ENCODE measurements at regions not wholly inside any gene's neighbourhood (a gene's known extent, or its start where the extent isn't known, plus 50 kb on each side); places are given as distances from the start of the nearest gene placed in this dataset.

GRCh38 chr2:215772003-215772402 lies 241.3 kb downstream of the MREG start:
- H3K9ac ChIP-seq (ENCODE audit: low read length in 2 of 2), result no peak overlapping the region
- H3K36me3 ChIP-seq (ENCODE audit: control insufficient read depth in 2 of 2, insufficient read depth in 2 of 2, low read length in 2 of 2), result no peaks in the 10 kb centered on the region
- H3K4me3 ChIP-seq (ENCODE audit: low read length in 2 of 2), result no peak overlapping the region
- H3K4me1 ChIP-seq (ENCODE audit: control insufficient read depth, insufficient read depth, low read length), result peaks cover 9% of the 10 kb centered on the region
- no peaks in the 10 kb centered on the region for H3K27me3 ChIP-seq (ENCODE audit: control insufficient read depth in 1 of 2, insufficient read depth in 2 of 2, low read length in 2 of 2)
- H3K27ac ChIP-seq (ENCODE audit: low read length), result no peak overlapping the region
- H3K9me3 ChIP-seq (ENCODE audit: control insufficient read depth in 2 of 2, low read length in 2 of 2), result peaks cover 0 to 6% of the 10 kb centered on the region in 2 donors

- Histone ChIP-seq H3K9me3 (ENCODE audit: control insufficient read depth in 2 of 2, low read length in 2 of 2) (peaks cover 0 to 6% of the 10 kb centered on the region in 2 donors), H3K4me3 (ENCODE audit: low read length in 2 of 2) (no peak overlapping the region), H3K9ac (ENCODE audit: low read length in 2 of 2) (no peak overlapping the region), H3K27ac (ENCODE audit: low read length) (no peak overlapping the region), H3K4me1 (ENCODE audit: control insufficient read depth, insufficient read depth, low read length) (peaks cover 9% of the 10 kb centered on the region), H3K27me3 (ENCODE audit: control insufficient read depth in 1 of 2, insufficient read depth in 2 of 2, low read length in 2 of 2) (no peaks in the 10 kb centered on the region), H3K36me3 (ENCODE audit: control insufficient read depth in 2 of 2, insufficient read depth in 2 of 2, low read length in 2 of 2) (no peaks in the 10 kb centered on the region)
These were observed 242.1 kb downstream of the MREG start for GRCh38 chr2:215771241-215771640.

GRCh38 chr2:215770668-215771067 lies 242.7 kb downstream of the MREG start:
- no peak overlapping the region for H3K9ac ChIP-seq (ENCODE audit: low read length in 2 of 2)
- no peaks in the 10 kb centered on the region for H3K36me3 ChIP-seq (ENCODE audit: control insufficient read depth in 2 of 2, insufficient read depth in 2 of 2, low read length in 2 of 2)
- H3K27me3 ChIP-seq (ENCODE audit: control insufficient read depth in 1 of 2, insufficient read depth in 2 of 2, low read length in 2 of 2), result no peaks in the 10 kb centered on the region
- peaks cover 9% of the 10 kb centered on the region for H3K4me1 ChIP-seq (ENCODE audit: control insufficient read depth, insufficient read depth, low read length)
- H3K9me3 ChIP-seq (ENCODE audit: control insufficient read depth in 2 of 2, low read length in 2 of 2), result peaks cover 0 to 6% of the 10 kb centered on the region in 2 donors
- no peak overlapping the region for H3K4me3 ChIP-seq (ENCODE audit: low read length in 2 of 2)
- H3K27ac ChIP-seq (ENCODE audit: low read length), result no peak overlapping the region

GRCh38 chr2:215769246-215769645 lies 244.1 kb downstream of the MREG start:
- peaks cover 0 to 6% of the 10 kb centered on the region in 2 donors for H3K9me3 ChIP-seq (ENCODE audit: control insufficient read depth in 2 of 2, low read length in 2 of 2)
- no peak overlapping the region for H3K4me3 ChIP-seq (ENCODE audit: low read length in 2 of 2)
- no peaks in the 10 kb centered on the region for H3K27me3 ChIP-seq (ENCODE audit: control insufficient read depth in 1 of 2, insufficient read depth in 2 of 2, low read length in 2 of 2)
- H3K4me1 ChIP-seq (ENCODE audit: control insufficient read depth, insufficient read depth, low read length), result peaks cover 13% of the 10 kb centered on the region
- no peak overlapping the region for H3K27ac ChIP-seq (ENCODE audit: low read length)
- no peak overlapping the region for H3K9ac ChIP-seq (ENCODE audit: low read length in 2 of 2)
- H3K36me3 ChIP-seq (ENCODE audit: control insufficient read depth in 2 of 2, insufficient read depth in 2 of 2, low read length in 2 of 2), result no peaks in the 10 kb centered on the region

- Histone ChIP-seq H3K27ac (ENCODE audit: low read length) (no peak overlapping the region), H3K9me3 (ENCODE audit: control insufficient read depth in 2 of 2, low read length in 2 of 2) (peaks cover 0 to 6% of the 10 kb centered on the region in 2 donors), H3K4me1 (ENCODE audit: control insufficient read depth, insufficient read depth, low read length) (peaks cover 4% of the 10 kb centered on the region), H3K9ac (ENCODE audit: low read length in 2 of 2) (no peak overlapping the region), H3K36me3 (ENCODE audit: control insufficient read depth in 2 of 2, insufficient read depth in 2 of 2, low read length in 2 of 2) (no peaks in the 10 kb centered on the region), H3K27me3 (ENCODE audit: control insufficient read depth in 1 of 2, insufficient read depth in 2 of 2, low read length in 2 of 2) (no peaks in the 10 kb centered on the region), H3K4me3 (ENCODE audit: low read length in 2 of 2) (no peak overlapping the region)
These were observed 245.7 kb downstream of the MREG start for GRCh38 chr2:215767625-215768024.

- Histone ChIP-seq H3K9ac (ENCODE audit: low read length in 2 of 2) (no peak overlapping the region), H3K27ac (ENCODE audit: low read length) (no peak overlapping the region), H3K4me1 (ENCODE audit: control insufficient read depth, insufficient read depth, low read length) (peaks cover 7% of the 10 kb centered on the region), H3K36me3 (ENCODE audit: control insufficient read depth in 2 of 2, insufficient read depth in 2 of 2, low read length in 2 of 2) (no peaks in the 10 kb centered on the region), H3K9me3 (ENCODE audit: control insufficient read depth in 2 of 2, low read length in 2 of 2) (peaks cover 0 to 6% of the 10 kb centered on the region in 2 donors), H3K4me3 (ENCODE audit: low read length in 2 of 2) (no peak overlapping the region), H3K27me3 (ENCODE audit: control insufficient read depth in 1 of 2, insufficient read depth in 2 of 2, low read length in 2 of 2) (no peaks in the 10 kb centered on the region)
These were observed 247.5 kb downstream of the MREG start for GRCh38 chr2:215765729-215766360.

GRCh38 chr2:215764441-215765048 lies 248.8 kb downstream of the MREG start:
- Histone ChIP-seq H3K4me1 (ENCODE audit: control insufficient read depth, insufficient read depth, low read length) (peaks cover 15% of the 10 kb centered on the region), H3K36me3 (ENCODE audit: control insufficient read depth in 2 of 2, insufficient read depth in 2 of 2, low read length in 2 of 2) (no peaks in the 10 kb centered on the region), H3K27ac (ENCODE audit: low read length) (no peak overlapping the region), H3K4me3 (ENCODE audit: low read length in 2 of 2) (no peak overlapping the region), H3K27me3 (ENCODE audit: control insufficient read depth in 1 of 2, insufficient read depth in 2 of 2, low read length in 2 of 2) (no peaks in the 10 kb centered on the region), H3K9me3 (ENCODE audit: control insufficient read depth in 2 of 2, low read length in 2 of 2) (peaks cover 0 to 6% of the 10 kb centered on the region in 2 donors), H3K9ac (ENCODE audit: low read length in 2 of 2) (no peak overlapping the region)

GRCh38 chr2:215760557-215760956 lies 252.8 kb downstream of the MREG start:
- no peak overlapping the region for H3K27ac ChIP-seq (ENCODE audit: low read length)
- H3K36me3 ChIP-seq (ENCODE audit: control insufficient read depth in 2 of 2, insufficient read depth in 2 of 2, low read length in 2 of 2), result no peaks in the 10 kb centered on the region
- H3K9ac ChIP-seq (ENCODE audit: low read length in 2 of 2), result no peak overlapping the region
- peaks cover 15% of the 10 kb centered on the region for H3K4me1 ChIP-seq (ENCODE audit: control insufficient read depth, insufficient read depth, low read length)
- no peaks in the 10 kb centered on the region for H3K9me3 ChIP-seq (ENCODE audit: control insufficient read depth in 2 of 2, low read length in 2 of 2)
- no peak overlapping the region for H3K4me3 ChIP-seq (ENCODE audit: low read length in 2 of 2)
- no peaks in the 10 kb centered on the region for H3K27me3 ChIP-seq (ENCODE audit: control insufficient read depth in 1 of 2, insufficient read depth in 2 of 2, low read length in 2 of 2)

GRCh38 chr2:215760091-215760490 lies 253.3 kb downstream of the MREG start:
- Histone ChIP-seq H3K27me3 (ENCODE audit: control insufficient read depth in 1 of 2, insufficient read depth in 2 of 2, low read length in 2 of 2) (no peaks in the 10 kb centered on the region), H3K4me1 (ENCODE audit: control insufficient read depth, insufficient read depth, low read length) (peaks cover 15% of the 10 kb centered on the region), H3K9me3 (ENCODE audit: control insufficient read depth in 2 of 2, low read length in 2 of 2) (no peaks in the 10 kb centered on the region), H3K27ac (ENCODE audit: low read length) (no peak overlapping the region), H3K36me3 (ENCODE audit: control insufficient read depth in 2 of 2, insufficient read depth in 2 of 2, low read length in 2 of 2) (no peaks in the 10 kb centered on the region), H3K4me3 (ENCODE audit: low read length in 2 of 2) (no peak overlapping the region), H3K9ac (ENCODE audit: low read length in 2 of 2) (no peak overlapping the region)

- Histone ChIP-seq H3K4me3 (ENCODE audit: low read length in 2 of 2) (no peak overlapping the region), H3K9me3 (ENCODE audit: control insufficient read depth in 2 of 2, low read length in 2 of 2) (no peaks in the 10 kb centered on the region), H3K4me1 (ENCODE audit: control insufficient read depth, insufficient read depth, low read length) (peaks cover 10% of the 10 kb centered on the region), H3K36me3 (ENCODE audit: control insufficient read depth in 2 of 2, insufficient read depth in 2 of 2, low read length in 2 of 2) (no peaks in the 10 kb centered on the region), H3K27ac (ENCODE audit: low read length) (no peak overlapping the region), H3K9ac (ENCODE audit: low read length in 2 of 2) (no peak overlapping the region), H3K27me3 (ENCODE audit: control insufficient read depth in 1 of 2, insufficient read depth in 2 of 2, low read length in 2 of 2) (no peaks in the 10 kb centered on the region)
These were observed 254.7 kb downstream of the MREG start for GRCh38 chr2:215758691-215759090.

- Histone ChIP-seq H3K9me3 (ENCODE audit: control insufficient read depth in 2 of 2, low read length in 2 of 2) (no peaks in the 10 kb centered on the region), H3K4me1 (ENCODE audit: control insufficient read depth, insufficient read depth, low read length) (peaks cover 13% of the 10 kb centered on the region), H3K4me3 (ENCODE audit: low read length in 2 of 2) (no peak overlapping the region), H3K27me3 (ENCODE audit: control insufficient read depth in 1 of 2, insufficient read depth in 2 of 2, low read length in 2 of 2) (no peaks in the 10 kb centered on the region), H3K36me3 (ENCODE audit: control insufficient read depth in 2 of 2, insufficient read depth in 2 of 2, low read length in 2 of 2) (no peaks in the 10 kb centered on the region), H3K9ac (ENCODE audit: low read length in 2 of 2) (no peak overlapping the region), H3K27ac (ENCODE audit: low read length) (no peak overlapping the region)
These were observed 257.0 kb downstream of the MREG start for GRCh38 chr2:215756346-215756730.
